NCI-H1436 treated with DMSO at 0.1 percent for 48 hours (cell line): ENCODE measurements at regions not wholly inside any gene's neighbourhood (a gene's known extent, or its start where the extent isn't known, plus 50 kb on each side); places are given as distances from the start of the nearest gene placed in this dataset.

Experiments
- DNase-seq: peaks from one replicate; lab custom pipeline; 2025; lab: John Stamatoyannopoulos, UW

DNA sequence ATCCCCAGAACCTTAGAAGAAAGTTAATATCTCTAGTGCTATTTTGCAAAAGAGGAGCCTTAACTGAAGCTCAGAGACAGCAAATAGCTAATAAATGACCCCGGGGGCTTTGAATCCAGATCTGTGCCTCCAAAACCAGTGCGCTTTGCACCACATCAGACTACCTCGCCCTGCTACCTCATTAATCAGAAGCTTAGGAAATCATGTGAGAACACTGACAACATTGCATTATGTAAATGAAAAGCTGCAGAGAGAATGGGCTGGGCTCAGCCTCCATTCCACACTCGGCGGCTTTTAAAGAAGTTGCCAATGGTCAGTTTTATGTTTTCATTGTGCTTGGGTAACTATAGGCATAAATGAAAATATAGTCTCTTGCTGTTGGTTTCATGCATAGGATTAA, 54.0 kb upstream of the STMND1 start:
- DNase-seq, result no peak

DNA sequence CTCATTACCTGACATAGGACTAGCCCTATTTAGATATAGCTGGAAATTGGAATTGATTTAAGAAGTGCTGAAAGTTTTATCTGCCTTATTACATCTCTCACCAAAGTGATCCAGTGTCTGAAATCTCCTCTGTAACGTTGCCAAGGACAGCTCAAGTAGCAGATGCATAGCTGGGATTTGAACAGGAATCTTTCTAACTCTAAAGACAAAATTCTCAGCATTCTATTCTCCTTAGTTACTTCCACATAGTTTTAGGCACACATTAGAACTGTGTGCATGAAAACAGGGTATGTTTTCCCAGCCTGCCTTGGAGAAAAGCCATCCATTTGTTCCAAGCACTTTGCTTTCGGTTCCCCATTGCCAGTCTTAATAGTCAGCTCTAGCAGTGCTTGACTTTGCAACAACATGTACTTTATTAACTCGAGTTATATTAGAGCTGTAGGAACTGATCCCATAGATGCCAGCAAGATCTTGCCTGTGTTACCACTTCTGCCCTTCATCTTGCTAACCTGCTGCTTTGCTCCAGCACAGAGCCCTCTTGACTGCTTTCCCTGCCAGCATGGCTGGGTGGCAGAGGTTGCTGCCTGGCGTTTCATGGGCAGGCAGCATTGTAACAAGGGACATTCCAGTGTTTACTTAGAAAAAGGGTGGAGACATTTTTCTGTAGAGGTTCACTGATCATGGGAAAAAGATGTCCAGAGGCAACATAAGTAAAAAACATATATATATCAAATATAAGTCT, 56.1 kb upstream of the STMND1 start:
- no peak for DNase-seq

DNA sequence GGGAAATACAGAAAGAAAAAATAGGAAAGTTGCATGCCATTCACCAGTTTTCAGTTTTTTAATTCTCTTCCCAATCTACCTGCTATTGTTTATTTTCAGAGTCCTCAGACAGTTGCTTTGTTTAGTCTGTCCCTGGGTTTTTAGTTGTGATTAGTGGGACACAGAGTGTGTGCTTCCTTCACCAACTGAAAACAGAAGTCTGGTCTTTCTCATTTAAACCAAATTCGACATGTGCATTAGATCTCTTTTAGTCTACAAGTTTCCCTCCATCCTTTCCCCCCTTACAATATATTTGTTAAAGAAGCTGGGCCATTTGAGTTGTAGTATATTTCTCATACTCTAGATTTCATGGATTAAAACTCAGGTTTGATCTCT, 58.7 kb upstream of the STMND1 start:
- no peak for DNase-seq

DNA sequence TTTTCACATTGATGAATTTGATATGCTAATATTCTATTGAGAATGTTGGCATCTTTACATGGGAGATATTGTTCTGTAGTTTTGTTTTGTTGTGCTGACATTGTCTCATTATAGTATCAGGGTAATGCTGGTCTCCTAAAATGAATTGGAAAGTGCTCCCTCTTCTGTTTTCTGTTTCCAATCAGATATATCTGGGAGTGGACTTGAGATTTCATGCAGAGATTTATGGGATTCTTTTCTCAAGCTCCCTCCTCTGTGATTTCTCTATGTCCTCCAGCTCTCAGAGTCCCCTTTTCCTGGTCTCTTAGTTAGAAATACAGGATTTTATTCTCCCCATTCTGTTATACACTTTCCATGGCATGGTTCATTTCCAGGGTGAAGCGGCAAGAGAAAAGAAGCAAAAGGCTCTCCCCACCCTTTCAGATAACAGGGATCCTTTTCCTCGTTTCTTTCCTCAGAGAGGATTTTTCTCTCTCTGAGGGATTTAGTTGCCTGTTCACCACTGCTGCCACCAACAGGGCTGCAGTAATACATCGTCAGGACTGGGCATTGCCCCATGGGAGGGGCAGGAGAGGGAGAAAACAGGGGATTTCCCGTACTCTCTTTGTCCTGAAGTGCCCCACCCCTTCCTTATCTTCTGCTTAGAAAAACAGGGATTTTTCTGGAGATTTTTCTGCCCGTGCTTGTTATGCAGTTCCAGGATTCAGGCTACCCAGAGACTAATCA, 59.3 kb upstream of the STMND1 start:
- no peak for DNase-seq

DNA sequence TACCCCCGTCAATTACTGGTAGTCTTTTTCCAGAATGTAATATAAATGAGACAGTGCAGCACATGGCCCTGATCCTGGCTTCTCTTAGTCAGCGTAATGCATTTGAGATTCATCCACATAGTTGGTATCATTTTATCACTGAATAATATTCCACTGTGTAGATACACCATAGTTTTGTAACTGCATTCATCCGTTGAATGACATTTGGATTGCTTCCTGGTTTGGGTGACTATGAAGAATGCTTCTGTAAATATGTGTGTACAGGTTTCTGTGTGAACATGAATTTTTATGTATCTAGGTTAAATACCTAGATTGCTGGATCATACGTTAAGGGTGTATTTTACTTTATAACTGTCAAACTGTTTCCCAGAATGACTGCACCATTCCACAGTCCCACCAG, 62.6 kb upstream of the STMND1 start:
- no peak for DNase-seq

DNA sequence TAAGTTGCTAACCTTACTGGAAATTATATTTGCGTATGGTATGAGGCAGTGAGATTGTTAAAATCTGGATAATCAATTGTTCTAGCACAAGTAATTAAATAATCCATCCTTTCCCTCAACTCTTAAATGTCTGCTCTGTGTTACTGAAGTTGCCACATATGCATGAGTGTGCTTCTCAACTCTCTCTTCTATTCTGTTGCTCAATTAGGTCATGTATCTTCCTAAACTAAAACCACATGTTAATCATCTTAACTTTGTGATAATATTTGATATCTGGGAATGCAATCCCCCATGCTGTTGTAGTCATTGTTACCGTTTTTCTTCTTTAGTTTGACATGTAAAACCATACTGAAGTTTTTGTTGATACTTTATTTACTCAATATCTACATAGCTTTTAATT, 63.5 kb upstream of the STMND1 start:
- no peak for DNase-seq

DNA sequence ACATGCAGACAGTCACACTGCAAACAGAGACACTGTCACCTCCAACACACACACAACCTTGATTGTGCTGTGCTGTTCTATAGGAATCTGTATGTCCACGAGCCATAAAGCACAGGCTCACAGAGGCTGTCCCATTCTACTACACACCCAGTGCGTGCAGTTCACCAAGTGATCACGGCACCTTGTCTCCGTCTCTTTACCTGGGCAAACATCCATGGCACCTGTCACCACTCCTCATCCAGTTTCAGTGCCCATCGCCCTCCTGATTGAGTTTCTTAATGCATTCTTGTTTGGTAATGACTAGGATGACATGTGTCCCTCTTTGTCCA, 65.8 kb upstream of the STMND1 start:
- DNase-seq, result no peak

DNA sequence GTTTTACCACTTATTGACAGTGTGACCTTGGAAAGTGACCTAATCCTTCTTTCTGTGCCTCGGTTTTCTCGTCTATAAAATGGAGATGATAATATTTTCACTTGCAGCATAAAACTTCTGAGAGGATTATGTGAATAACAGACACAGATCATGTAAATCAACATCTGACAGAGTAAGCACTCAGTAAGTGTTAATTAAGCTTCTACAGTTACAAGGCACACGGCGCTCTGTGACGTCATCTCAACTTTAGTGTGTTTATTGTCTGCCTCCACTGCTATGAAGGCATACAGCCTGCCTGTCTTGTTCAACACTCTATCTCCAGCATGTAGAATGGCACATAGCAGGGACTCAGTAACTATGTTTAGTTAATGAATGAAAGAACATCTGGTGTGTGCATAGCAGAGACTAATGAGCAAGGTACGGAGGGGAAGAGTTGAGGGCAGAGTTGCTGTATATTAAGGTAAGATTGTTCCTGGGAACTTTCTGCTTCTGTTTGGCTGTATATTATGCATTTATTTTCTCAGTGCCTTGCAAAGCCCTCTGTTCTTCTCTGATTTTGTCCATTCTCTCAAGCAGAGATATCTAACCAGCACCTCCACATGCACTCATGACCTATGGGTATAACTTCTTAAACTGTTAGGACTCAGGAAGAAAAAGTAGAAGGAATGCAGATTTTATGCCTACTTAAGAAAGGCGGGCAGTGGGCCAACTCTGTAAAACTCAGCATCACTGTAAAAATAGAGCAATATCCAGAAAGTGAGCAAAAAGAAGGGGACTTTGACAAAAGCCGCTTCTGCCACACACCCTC, 66.4 kb upstream of the STMND1 start:
- peak; percentile 51 for DNase-seq

DNA sequence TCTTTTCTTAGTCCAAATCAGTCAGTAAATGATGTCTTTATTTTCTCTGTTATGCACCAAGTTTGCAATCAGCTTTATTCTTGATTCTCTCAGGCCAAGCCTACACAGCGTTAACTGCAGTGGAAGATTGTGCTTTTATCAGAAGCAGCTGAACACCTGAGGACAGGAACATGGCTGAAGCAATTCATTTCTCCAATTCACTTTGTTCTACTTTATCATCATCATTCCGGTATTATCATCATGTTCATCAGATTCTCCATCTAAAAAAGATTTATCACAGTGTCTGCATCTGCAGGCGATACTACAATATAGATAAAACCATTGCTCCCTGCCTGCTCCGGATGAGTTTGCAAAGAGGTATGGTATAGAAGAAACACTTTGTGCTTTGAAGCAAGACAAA, 68.1 kb upstream of the STMND1 start:
- DNase-seq, result no peak

DNA sequence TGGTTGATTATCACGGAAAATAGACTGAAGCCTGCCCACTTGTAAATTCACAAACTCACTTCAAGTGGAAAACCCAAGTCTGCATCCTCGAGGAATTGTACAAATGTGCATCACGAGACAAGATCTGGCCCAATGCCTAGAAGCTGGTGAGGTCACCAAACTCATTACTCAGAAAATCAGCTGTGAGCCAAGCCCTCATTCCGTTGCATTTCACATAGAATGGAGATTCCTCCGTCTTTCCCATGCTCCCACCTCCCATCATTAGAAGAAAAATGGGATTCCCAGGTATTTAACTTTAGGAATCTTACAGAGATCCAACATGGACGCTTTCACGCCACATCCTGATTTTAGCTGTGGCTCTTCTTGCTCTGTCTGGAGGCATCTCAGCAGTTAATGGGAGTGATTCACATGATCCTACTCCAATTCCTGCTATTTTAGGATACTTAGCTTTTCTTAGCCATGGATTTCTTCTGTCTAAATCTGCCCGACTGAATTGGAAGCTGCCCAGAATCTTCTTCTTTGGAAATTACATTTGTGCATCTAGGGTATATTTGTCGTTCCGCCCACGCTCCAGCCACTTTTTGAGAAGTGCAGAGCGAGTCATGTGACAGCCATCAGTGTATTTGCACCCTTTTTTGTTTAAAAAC, 68.7 kb upstream of the STMND1 start:
- DNase-seq, result no peak

DNA sequence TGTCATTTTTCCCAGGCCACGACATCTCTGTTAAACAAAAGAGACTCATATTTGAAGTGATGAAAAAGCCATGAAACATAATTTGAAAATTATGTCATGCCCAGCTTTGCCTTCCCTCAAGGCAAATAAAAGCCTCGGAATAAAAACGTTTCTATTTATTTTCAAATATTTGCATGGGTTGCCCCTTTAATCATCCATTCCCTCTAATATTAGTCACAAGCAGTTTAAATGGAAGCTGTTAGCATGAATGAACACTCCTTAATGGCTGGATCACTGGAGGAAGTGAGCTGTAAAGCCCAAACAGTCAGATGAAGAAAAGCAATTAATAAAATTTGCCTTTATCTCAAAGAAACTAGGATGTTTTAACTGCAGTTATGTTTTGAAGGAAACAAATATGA, 69.3 kb upstream of the STMND1 start:
- no peak for DNase-seq

DNA sequence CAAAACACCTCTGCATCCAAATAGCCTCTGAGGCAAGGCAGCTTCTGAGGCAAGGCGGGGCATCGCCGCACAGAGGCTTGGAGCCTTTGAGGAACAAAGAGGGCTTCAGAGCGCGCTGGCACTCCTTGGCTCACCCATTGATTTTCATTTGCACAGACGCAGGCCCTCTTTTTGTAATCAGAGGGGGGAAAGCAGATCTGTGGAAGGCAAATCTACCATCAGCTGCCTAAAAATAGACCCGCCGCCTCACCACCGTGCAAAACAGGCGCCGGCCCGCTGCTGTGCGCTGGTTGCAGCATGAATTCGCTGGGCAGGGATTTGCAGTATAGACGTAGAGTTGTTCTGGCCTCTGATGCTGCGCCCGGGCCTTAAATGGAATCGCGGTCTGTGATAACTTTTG, 69.9 kb upstream of the STMND1 start:
- no peak for DNase-seq

DNA sequence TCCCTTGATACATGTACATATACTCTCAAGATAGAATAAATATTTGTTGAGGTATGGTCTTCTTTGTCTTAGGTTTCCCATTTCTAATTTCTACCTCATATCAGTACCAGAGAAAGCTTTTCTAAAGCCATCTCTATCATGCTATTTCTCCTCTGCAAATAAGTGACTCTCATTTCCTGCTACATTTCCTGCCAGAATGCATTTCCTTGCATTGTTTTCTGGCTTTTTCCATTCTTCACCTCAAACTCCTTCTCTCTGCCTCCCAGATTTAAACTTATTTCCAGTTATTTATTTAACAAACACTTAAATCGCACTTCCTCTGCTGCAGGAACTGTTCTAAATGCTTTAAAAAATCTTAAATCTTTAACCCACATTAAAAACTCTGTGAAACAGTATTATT, 74.4 kb upstream of the STMND1 start:
- DNase-seq, result no peak

DNA sequence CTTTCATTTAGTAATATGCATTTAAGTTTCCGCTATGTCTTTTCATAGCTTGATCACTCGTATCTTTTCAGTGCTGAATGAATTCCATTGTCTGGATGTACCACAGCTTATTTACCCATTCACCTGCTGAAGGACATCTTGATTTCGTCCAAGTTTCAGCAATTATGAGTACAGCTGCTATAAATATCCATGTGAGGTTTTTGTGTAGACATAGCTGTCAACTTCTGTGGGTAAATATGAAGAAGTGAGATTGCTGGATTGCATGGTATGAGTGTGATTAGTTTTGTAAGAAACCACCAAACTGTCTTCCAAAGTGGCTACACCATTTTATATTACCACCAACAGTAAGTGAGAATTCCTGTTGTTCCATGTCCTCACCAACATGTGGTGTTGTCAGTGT, 79.2 kb upstream of the STMND1 start:
- no peak for DNase-seq

DNA sequence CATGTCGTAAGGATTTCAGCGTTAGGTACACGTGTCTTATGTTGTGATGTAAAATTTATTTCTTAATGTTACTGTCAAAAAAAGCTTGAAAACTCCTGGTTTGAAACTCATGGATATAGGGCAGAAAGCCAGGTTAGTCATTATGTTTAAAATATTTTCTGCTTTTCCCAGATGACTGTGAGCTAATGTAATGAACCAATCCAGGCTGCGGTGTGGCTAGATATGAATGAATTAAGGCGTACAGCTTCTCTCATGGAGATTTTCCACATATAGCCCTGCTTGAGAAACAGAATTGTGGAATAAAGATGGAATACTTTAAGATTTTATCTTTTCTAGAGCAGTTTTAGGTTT, 80.3 kb upstream of the STMND1 start:
- no peak for DNase-seq

DNA sequence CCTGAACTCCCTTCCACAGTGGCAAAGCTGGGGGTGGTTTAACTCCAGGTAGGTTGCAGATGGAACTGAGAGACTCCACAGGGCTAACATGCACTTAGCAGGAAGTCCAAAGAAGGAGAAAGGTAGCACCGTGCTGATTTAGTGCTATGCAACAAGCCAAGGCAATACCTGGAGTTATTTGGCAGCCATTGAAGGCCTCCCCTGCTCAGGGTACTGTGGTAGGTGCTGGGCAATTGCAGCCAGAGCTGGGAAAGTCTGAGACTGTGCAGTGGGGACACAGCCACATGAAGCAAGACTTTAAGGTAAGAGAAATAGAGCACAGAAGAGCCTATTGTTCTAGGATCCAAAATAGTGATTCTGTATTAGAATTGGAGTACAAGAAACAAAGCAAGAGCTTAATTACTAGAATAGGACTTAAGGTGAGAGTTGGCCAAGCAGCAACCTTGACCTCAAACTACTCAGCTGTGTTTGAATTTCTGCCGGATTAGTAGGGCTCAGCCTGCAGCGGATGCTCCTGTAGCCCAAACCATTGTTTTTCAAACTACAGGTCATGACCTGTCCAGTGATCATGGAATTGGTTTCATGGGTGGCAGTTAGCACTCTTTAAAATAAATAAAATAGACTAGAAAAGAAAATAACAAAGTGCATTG, 80.8 kb upstream of the STMND1 start:
- no peak for DNase-seq

DNA sequence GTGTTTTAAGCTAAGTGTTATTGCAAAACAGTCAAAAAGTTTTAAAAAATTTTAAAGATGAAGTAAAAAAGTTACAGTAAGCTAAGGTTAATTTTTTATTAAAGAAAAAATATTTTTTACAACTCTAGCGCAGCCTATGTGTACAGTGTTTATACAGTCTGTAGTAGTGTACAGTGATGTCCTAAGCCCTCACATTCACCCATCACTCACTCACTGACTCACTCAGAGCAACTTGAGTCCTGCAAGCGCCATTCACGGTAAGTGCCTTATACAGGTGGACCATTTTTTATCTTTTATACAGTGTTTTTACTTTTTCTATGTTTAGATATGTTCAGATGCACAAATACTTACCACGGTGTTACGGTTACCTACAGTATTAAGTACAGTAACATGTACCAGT, 83.4 kb upstream of the STMND1 start:
- DNase-seq, result no peak

DNA sequence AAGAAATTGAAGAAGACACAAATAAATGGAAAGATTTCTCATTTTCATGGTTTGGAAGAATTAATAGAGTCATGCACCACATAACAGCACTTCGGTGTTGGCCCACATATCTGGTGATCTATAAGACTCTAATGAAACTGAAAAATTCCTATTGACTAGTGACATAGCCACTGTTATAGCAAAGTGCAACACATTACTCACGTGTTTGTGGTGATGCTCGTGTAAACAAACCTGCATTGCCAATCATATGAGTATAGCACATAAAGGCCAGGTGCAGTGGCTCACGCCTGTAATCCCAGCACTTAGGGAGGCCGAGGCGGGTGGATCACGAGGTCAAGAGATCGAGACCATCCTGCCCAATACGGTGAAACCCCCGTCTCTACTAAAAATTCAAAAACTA, 84.4 kb upstream of the STMND1 start:
- DNase-seq, result no peak

DNA sequence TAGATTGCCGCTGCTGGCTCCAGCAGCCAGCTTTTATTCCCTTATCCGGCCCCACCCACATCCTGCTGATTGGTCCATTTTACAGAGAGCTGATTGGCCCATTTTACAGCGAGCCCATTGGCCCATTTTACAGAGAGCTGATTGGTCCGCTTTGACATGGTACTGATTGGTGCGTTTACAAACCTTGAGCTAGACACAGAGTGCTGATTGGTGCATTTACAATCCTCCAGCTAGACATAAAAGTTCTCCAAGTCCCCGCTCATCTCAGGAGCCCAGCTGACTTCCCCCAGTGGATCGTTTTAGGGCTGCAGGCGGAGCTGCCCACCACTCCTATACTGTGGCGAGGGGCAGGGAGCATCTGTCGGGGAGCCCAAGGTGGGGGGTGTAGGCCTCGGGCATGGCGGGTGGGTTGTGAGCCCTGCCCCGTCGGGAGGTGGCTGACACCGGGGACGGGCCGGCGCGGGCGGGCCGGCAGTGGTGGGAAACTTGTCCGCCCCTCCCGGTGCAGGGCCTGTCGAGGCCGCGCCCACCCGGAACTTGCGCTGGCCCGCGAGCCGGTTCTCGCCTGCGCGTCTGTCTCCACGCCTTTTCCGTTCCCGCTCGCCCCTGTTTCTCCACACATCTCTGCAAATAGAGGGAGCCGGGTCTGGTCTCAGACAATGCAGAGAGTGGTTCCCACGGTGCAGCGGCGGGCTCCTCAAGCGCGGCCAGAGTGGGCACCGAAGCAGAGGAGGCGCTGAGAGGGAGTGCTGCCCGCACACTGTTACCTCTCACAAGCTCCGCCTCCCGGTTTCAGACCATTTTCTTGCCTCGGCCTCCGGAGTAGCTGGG, 86.1 kb upstream of the STMND1 start:
- DNase-seq, result no peak

DNA sequence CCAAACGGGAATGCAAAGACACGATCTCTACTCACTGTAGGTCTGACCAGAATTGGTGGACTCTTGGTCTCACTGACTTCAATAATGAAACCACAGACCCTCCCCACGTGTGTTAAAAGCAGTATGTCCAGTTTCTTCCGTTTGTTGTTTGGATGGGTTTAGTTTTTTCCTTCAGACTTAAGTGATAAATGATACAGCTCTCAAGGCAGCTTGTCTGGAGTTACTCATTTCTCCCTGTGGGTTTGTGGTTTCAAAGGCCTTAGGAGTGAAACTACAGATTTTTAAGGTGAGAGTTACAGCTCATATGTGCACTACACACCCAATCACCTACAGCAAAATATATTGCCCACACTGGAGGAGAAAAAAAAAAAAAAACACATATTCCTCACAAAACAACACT, 86.7 kb upstream of the STMND1 start:
- no peak for DNase-seq

DNA sequence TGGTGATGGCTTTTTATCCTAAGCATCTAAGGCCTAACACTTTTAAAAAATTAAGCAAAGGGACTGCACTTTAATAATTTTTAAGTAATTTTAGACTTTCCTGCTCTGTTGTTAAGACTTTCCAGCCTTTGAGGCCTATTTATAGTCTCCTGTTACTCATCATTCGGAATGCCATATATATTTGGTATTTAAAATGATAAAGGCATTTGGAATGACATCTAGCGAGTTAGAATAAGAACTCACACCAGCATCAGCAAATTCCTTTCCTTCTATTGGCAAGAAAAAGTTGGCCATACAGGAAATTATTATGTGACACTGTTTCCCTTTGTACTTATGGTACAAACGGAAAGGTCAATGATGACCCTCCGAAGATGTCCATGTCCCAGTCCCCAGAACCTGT, 88.1 kb upstream of the STMND1 start:
- no peak for DNase-seq
